Renal cortex interstitium (tissue), 11 donors: ENCODE measurements at regions not wholly inside any gene's neighbourhood (a gene's known extent, or its start where the extent isn't known, plus 50 kb on each side); places are given as distances from the start of the nearest gene placed in this dataset.

Experiments used
- DNase-seq, 11 donors: peaks; one replicate each; pipeline ENCODE4 v3.0.0-alpha.2; 2013; ENCODE audit warnings: low read depth in 9 of 11, low spot score in 4 of 11; ENCODE audit errors: extremely low read depth in 1 of 11

- no peak for DNase-seq
Observed at GRCh38 chr5:88000877-88001276, 267.8 kb downstream of the TMEM161B start.

- no peak for DNase-seq
Observed at GRCh38 chr5:87997662-87998061, 271.0 kb downstream of the TMEM161B start.

- DNase-seq: no peak
Observed at GRCh38 chr5:87966213-87966612, 302.4 kb downstream of the TMEM161B start.

GRCh38 chr5:87954121-87954520 lies 314.5 kb downstream of the TMEM161B start:
- DNase-seq: no peak

GRCh38 chr5:87951661-87952060 lies 317.0 kb downstream of the TMEM161B start:
- no peak for DNase-seq

GRCh38 chr5:87949676-87950631 lies 318.7 kb downstream of the TMEM161B start:
- no peak for DNase-seq

- DNase-seq: no peak
Observed at GRCh38 chr5:87948486-87948885, 320.2 kb downstream of the TMEM161B start.

- DNase-seq: no peak
Observed at GRCh38 chr5:87946271-87946670, 322.4 kb downstream of the TMEM161B start.

GRCh38 chr5:87945286-87945650 lies 323.4 kb downstream of the TMEM161B start:
- no peak for DNase-seq

GRCh38 chr5:87944553-87945285 lies 323.9 kb downstream of the TMEM161B start:
- no peak for DNase-seq

- DNase-seq: no peak
Observed at GRCh38 chr5:87940775-87941174, 327.9 kb downstream of the TMEM161B start.

- no peak for DNase-seq
Observed at GRCh38 chr5:87936667-87937066, 332.0 kb downstream of the TMEM161B start.

GRCh38 chr5:87924436-87924835 lies 344.2 kb downstream of the TMEM161B start:
- DNase-seq: no peak

- DNase-seq: no peak
Observed at GRCh38 chr5:87916320-87916719, 352.3 kb downstream of the TMEM161B start.

GRCh38 chr5:87912419-87912818 lies 356.2 kb downstream of the TMEM161B start:
- DNase-seq: no peak

GRCh38 chr5:87909382-87909781 lies 359.3 kb downstream of the TMEM161B start:
- DNase-seq: no peak

- no peak for DNase-seq
Observed at GRCh38 chr5:87906962-87907361, 361.7 kb downstream of the TMEM161B start.

- peak in 2 of 11 donors; percentile 0 to 15 for DNase-seq
Observed at GRCh38 chr5:87900419-87900818, 368.2 kb downstream of the TMEM161B start.

- DNase-seq: peak in 7 of 11 donors; percentile 4 to 45 (median 13)
Observed at GRCh38 chr5:87899721-87900131, 368.9 kb downstream of the TMEM161B start.

GRCh38 chr5:87899208-87899661 lies 369.4 kb downstream of the TMEM161B start:
- DNase-seq: peak; percentile 27 to 81 (median 61)
